HG03135 (cell line): ENCODE measurements at regions not wholly inside any gene's neighbourhood (a gene's known extent, or its start where the extent isn't known, plus 50 kb on each side); places are given as distances from the start of the nearest gene placed in this dataset.
"Not testable (repeated sequence)": the region's sequence is repeated elsewhere in the genome, so short reads cannot be mapped to it uniquely, and the experiment has no call there.

ENCODE experiments used
- ATAC-seq: cut with Tn5 transposase; IDR thresholded peaks from one replicate; pipeline ENCODE4 v1.9.1; 2021; ENCODE audit warnings: mild to moderate bottlenecking, moderate library complexity; ENCODE audit not compliant: unreplicated experiment

- ATAC-seq: no peak
Measured at GRCh38 chr12:105622846-105623736, 292.6 kb downstream of the C12orf75 start.

GRCh38 chr12:105626653-105627052 is 296.2 kb downstream of the C12orf75 start:
- no peak for ATAC-seq

GRCh38 chr12:105637470-105637869 is 307.0 kb downstream of the C12orf75 start:
- ATAC-seq: no peak

GRCh38 chr12:105640761-105641160 is 310.3 kb downstream of the C12orf75 start:
- no peak for ATAC-seq

GRCh38 chr12:105641749-105642148 is 311.3 kb downstream of the C12orf75 start:
- no peak for ATAC-seq

GRCh38 chr12:105644770-105645169 is 314.3 kb downstream of the C12orf75 start:
- ATAC-seq: no peak

- ATAC-seq: no peak
Measured at GRCh38 chr12:105654606-105655005, 324.1 kb downstream of the C12orf75 start.

- ATAC-seq: no peak
Measured at GRCh38 chr12:105658389-105658788, 327.9 kb downstream of the C12orf75 start.

- no peak for ATAC-seq
Measured at GRCh38 chr12:105659355-105660075, 329.0 kb downstream of the C12orf75 start.

GRCh38 chr12:105664765-105665164 is 334.3 kb downstream of the C12orf75 start:
- not testable (repeated sequence) for ATAC-seq

- no peak for ATAC-seq
Measured at GRCh38 chr12:105665366-105665765, 334.9 kb downstream of the C12orf75 start.

GRCh38 chr12:105667973-105668743 is 337.7 kb downstream of the C12orf75 start:
- no peak for ATAC-seq

GRCh38 chr12:105670672-105671071 is 340.2 kb downstream of the C12orf75 start:
- no peak for ATAC-seq

GRCh38 chr12:105671720-105672119 is 341.2 kb downstream of the C12orf75 start:
- no peak for ATAC-seq

- no peak for ATAC-seq
Measured at GRCh38 chr12:105672121-105672975, 341.9 kb downstream of the C12orf75 start.

- ATAC-seq: no peak
Measured at GRCh38 chr12:105674871-105675699, 344.6 kb downstream of the C12orf75 start.

- no peak for ATAC-seq
Measured at GRCh38 chr12:105676694-105677093, 346.2 kb downstream of the C12orf75 start.

GRCh38 chr12:105677672-105678071 is 347.2 kb downstream of the C12orf75 start:
- no peak for ATAC-seq

GRCh38 chr12:105679982-105680381 is 349.5 kb downstream of the C12orf75 start:
- ATAC-seq: no peak
